HG02938 (cell line): ENCODE measurements at regions not wholly inside any gene's neighbourhood (a gene's known extent, or its start where the extent isn't known, plus 50 kb on each side); places are given as distances from the start of the nearest gene placed in this dataset.
"Not testable (repeated sequence)": the region's sequence is repeated elsewhere in the genome, so short reads cannot be mapped to it uniquely, and the experiment has no call there.

Experiments used
- ATAC-seq: cut with Tn5 transposase; IDR thresholded peaks from one replicate; pipeline ENCODE4 v1.9.1; 2021; ENCODE audit warnings: mild to moderate bottlenecking, moderate library complexity; ENCODE audit not compliant: unreplicated experiment

DNA sequence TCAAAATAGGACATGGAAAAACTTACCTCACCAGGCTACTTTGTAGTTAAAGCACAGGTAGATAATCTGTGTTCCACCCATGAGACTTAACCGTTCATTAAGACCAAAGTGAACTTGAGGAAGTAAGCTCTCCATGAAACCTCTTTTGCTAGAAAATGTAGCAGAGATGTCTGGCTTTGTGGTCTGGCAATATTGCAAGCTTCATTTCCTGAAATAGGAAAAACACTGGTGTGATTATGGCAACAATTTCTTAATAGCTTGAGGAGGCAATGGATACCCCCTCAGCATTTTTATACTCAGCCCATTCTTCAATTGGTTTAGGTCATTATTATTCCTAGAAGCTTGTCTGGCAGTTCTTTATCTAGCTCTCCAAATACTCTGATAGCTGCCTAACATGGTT is 957.3 kb downstream of the IGSF11 start:
- no peak for ATAC-seq

DNA sequence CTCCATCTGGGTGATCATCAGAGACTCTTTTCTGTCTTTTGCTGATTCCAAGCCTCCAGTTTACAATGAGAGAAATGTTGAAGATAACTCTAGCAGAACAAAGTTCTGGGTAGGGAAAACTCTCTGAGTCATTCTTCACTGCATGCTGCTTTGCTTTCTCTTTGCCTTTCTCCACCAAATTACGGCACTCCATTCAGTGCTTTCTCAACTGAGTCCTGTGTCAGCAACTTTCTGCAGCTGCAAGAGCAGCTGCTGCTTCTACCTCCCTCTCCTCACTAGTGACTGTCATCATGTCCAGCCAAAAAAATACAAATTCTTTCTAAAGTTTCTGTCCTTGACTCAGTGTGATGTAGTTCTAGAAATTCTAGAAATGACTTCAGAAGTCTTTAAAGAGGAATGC is 953.8 kb downstream of the IGSF11 start:
- no peak for ATAC-seq

DNA sequence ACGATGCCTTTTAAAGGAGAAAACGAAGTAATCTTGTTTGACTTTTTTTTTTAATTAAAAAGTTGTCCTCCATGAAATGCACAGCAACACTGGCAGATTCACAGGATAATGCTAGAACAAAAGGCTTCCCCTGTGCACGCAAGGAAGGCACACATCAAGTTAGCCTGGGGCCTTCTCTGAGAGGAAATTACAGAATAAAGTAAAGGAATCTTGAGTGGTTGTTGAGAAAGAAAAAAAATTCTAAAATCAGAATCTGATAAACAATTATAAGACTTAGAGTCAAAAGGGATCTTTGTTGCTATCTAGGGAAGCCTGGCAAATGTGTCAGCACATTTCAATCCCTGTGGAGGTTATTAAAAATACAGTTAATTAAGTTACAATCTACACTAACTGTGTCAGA is 946.0 kb downstream of the IGSF11 start:
- no peak for ATAC-seq

DNA sequence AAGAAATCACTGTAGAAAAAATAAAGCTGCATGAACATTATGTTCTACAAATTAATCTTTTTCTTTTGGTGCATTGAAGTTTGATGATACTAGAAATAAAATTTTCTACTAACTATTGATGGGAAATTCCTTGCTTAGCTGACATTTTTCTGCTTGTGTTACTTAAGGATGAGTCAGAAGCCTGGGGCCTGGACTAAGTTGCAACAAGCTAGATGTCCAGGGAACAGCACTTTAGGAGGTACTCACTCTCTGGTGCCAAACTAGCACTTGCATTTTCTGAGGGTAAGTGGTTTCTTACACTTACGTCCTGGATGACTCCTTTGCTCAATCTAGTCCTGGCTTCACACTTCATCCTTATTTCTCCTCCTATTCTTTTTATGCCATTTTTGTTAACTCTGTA is 945.1 kb downstream of the IGSF11 start:
- ATAC-seq = no peak

DNA sequence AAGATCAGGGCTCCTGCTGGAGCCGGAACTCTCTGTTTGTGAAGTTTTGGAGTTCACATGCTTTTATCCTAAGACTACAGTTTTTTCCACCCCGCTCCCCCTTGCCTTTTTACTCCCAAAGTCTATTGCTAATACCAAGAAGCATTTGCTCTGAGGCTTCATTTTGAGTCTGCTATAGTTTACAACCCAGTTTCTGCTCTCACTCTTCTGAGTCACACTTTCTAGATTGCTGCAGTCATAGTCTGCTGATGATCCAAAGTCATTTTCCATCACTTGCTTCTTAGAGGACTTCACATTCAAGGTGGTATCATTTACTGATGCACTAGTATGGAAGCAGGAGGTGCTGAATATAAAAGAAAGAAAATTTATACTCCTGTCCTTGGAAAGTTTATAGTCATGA is 937.4 kb downstream of the IGSF11 start:
- ATAC-seq = no peak

GRCh38 chr3:118097660-118098059 is 937.0 kb downstream of the IGSF11 start:
- no peak for ATAC-seq

- no peak for ATAC-seq
Observed at GRCh38 chr3:118098827-118099226, 935.8 kb downstream of the IGSF11 start.

GRCh38 chr3:118101891-118102290 is 932.8 kb downstream of the IGSF11 start:
- ATAC-seq = no peak

GRCh38 chr3:118102737-118103136 is 931.9 kb downstream of the IGSF11 start:
- no peak for ATAC-seq

GRCh38 chr3:118108201-118108600 is 926.4 kb downstream of the IGSF11 start:
- no peak for ATAC-seq

GRCh38 chr3:118108769-118109168 is 925.9 kb downstream of the IGSF11 start:
- no peak for ATAC-seq

DNA sequence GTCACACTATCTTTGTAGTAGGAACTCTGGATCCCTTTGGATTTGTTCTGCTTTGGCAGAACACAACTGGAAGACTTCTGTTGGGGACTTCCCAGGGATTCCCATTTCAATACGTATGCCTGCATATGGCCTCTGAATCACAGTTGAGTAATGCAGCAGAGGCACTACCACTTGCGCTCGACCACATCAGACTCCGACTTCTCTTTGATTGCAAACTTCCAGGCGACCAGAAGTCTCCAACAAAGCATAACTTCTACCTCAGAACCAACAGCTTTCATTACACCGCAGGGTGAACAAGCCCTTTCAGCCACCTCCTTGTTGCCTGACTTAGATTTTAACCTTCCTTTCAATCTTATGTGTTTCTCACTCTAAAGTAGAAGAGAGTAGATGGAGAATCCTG is 924.4 kb downstream of the IGSF11 start:
- no peak for ATAC-seq

- no peak for ATAC-seq
Observed at GRCh38 chr3:118116991-118117390, 917.7 kb downstream of the IGSF11 start.

GRCh38 chr3:118126751-118127150 is 907.9 kb downstream of the IGSF11 start:
- ATAC-seq = no peak

DNA sequence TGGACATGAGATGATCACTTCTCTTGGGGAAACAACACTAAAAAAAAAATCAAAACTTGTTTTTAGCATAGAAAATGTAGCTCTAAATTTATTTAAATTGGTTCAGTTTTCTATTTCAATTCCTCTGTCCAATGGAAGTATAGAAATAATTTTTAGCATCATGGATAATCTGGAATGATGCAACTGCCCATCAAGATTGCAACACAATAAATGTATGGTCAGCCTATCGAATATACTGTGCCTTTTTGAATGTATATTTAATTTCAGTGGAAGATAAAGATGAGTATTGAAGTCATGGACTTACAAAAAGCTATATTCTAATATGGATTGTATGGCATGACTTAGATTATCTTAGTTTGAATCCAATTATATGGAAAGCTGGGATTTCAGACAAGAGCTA is 906.7 kb downstream of the IGSF11 start:
- no peak for ATAC-seq

GRCh38 chr3:118128886-118129285 is 905.8 kb downstream of the IGSF11 start:
- ATAC-seq = no peak

DNA sequence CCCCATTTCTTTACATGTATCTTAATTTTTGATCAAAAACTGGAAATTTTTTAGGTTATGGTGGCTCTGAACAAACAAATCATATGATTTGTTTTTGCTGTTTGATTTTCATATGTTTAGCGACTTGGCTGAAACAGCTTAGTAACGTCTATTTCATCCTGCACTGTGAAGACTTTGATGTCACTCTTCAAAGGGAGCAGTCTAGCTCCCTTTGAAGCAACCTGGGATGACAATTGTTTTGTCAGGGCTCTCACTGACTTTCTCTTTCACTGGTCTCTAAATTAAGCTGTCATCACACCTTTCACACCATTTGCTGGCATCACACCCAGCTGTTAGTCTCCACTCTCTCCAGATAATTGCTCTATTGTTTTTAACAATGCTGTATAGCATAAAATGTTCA is 896.9 kb downstream of the IGSF11 start:
- ATAC-seq = no peak

DNA sequence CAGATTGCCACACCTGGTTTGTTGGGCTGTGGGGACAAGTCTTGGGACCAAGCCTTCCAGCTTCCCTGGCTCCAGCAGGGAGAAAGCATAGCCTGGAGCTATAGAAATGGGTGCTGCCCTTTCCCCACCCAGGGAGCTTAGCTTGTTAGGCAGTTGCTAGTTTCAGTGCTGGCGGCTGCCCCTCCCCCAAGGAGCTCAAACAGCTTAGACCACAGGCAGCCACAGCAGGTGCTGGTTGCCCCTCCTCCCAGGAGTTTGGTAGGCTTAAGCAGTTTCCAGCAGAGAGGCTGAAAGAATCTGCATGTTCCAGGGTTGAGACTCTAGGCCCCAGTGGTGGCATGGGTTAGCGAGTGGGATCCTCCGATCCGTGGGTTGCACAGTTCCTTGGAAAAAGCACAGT is 889.7 kb downstream of the IGSF11 start:
- no peak for ATAC-seq

DNA sequence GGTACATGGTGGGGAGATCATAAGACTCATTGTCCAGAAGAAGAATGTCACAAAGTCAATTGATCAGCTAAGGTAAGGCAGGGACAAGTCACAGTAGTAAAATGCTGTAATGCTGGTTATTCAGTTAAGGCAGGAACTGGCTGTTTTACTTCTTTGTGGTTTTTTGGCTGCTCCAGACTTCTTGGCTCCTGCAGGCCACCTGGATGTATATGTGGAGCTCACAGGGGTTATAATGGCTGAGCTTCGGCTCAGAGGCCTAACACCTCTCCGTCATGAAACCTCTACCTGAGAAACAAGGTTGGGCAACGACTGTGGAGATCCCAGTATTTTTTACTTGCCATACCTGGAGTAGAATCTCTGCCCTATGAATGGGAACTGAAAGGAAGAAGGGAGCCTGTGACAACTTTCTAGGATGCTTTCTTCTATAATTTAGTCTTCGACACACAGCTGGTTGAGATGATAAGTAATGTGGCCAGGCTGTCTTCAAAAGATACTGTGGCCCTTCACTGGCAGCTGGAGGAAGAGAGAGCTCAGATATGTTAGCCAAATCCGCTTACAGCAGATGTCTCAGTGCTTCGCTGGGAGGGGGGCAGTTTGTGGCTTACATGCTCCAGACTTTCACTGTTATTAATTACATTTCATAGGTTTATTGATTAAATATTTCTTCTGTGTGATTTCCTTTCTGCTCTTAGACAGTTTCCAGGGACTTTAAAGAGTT is 887.8 kb downstream of the IGSF11 start:
- no peak for ATAC-seq

DNA sequence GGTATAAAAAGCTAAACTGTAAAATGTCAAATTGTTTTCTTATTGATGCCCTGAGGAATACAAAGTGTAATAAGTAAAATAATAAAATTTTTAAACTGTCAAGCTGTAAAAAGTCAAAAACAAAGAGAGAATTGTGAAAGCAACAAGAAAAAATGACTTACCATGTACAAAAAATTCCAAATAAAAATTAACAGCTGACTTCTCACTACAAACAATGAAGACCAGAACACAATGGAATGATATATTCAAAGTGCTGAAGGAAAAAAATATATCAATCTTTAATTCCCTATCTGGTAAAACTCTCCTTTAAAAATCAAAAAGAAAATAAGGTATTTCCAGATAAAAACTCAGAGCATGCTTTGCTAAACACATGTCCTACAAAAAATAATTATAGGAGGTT is 883.5 kb downstream of the IGSF11 start:
- no peak for ATAC-seq

DNA sequence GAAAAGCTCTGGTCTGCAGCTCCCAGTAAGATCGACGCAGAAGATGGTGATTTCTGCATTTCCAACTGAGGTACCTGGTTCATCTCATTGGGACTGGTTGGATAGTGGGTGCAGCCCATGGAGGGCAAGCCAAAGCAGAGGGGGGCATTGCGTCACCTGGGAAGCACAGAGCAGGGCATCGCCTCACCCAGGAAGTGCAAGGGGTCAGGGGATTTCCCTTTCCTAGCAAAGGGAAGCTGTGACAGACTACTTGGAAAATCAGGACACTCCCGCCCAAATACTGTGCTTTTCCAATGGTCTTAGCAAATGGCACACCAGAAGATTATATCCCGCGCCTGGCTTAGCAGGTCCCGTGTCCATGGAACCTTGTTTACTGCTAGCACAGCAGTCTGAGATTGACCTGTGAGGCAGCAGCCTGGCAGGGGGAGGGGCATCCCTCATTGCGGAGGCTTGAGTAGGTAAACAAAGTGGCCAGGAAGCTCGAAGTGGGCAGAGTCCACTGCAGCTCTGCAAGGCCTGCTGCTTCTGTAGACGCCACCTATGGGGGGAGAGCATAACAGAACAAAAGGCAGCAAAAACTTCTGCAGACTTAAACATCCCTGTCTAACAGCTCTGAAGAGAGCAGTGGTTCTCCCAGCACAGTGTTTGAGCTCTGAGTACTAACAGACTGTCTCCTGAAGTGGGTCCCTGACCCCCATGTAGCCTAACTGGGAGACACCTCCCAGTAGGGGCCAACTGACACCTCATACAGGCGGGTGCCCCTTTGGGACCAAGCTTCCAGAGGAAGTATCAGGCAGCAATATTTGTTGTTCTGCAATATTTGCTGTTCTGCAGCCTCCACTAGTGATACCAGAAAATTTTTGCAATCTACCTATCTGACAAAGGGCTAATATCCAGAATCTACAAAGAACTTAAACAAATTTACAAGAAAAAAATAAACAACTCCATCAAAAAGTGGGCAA is 871.7 kb downstream of the IGSF11 start:
- ATAC-seq = not testable (repeated sequence)

DNA sequence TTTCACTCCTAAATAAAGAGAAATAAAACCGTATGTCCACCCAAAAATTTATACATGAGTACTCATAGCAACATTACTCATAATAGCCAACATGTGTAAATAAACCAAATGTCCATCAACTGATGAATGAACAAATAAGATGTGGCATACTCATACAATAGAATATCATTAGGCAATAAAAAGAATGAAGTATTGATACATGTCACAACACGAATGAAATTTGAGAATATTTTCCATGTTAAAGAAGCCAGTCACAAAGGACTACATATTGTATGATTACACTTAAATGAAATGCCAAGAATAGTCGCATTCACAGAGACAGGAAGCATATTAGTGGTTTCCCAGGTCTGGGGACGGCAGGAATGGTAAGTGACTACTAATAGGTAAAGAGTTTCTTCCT is 869.2 kb downstream of the IGSF11 start:
- ATAC-seq = no peak
